ENCODE measurements at regions not wholly inside any gene's neighbourhood (a gene's known extent, or its start where the extent isn't known, plus 50 kb on each side); places are given as distances from the start of the nearest gene placed in this dataset.

- intact Hi-C loops (cut with micrococcal nuclease; ENCODE audit: unreplicated experiment) = no loop called here
- no peaks in the 10 kb centered on the region for H4K20me1 ChIP-seq (ENCODE audit: insufficient read depth)
- H3K9me3 ChIP-seq (ENCODE audit: insufficient read depth, low read depth) = no peaks in the 10 kb centered on the region
- no peaks in the 10 kb centered on the region for H3K4me1 ChIP-seq (replicated peaks; ENCODE audit: insufficient read depth)
- H3K27ac ChIP-seq = no peak overlapping the region
- BruUV-seq (replicated peaks) = no TSS peak
- DNase-seq = no peak
- H3K4me3 ChIP-seq = no peak overlapping the region
- no peak for TF ChIP-seq CTCF (conservative IDR thresholded peaks at IDR 0.05)
- no peak for TF ChIP-seq EZH2 (IDR thresholded peaks at IDR 0.05; ENCODE audit: low read depth)
- CTCF ChIA-PET = no interaction called here
- no peaks in the 10 kb centered on the region for H3K36me3 ChIP-seq (ENCODE audit: low read depth)
- no peaks in the 10 kb centered on the region for H3K79me2 ChIP-seq (ENCODE audit: low read depth)
- no peaks in the 10 kb centered on the region for H3K27me3 ChIP-seq (ENCODE audit: insufficient read depth, low read depth)
- H2AFZ ChIP-seq = no peak overlapping the region
- no peaks in the 10 kb centered on the region for H3K9me2 ChIP-seq (ENCODE audit: insufficient read depth)
- no peak overlapping the region for H3K4me2 ChIP-seq
- POLR2A ChIA-PET (ENCODE audit: unreplicated experiment) = no interaction called here
- H3F3A ChIP-seq (ENCODE audit: insufficient read depth, low read depth) = no peaks in the 10 kb centered on the region
These were observed 151.9 kb upstream of the CYRIA start for GRCh38 chr2:16817305-16818202.

GRCh38 chr2:16816522-16816921, 150.9 kb upstream of the CYRIA start:
- Histone ChIP-seq H3K4me3 (no peak overlapping the region), H3K79me2 (ENCODE audit: low read depth) (no peaks in the 10 kb centered on the region), H3K4me1 (replicated peaks; ENCODE audit: insufficient read depth) (no peaks in the 10 kb centered on the region), H3K9me2 (ENCODE audit: insufficient read depth) (no peaks in the 10 kb centered on the region), H4K20me1 (ENCODE audit: insufficient read depth) (no peaks in the 10 kb centered on the region), H3K36me3 (ENCODE audit: low read depth) (no peaks in the 10 kb centered on the region), H2AFZ (no peak overlapping the region), H3K27ac (no peak overlapping the region), H3K9me3 (ENCODE audit: insufficient read depth, low read depth) (no peaks in the 10 kb centered on the region), H3F3A (ENCODE audit: insufficient read depth, low read depth) (no peaks in the 10 kb centered on the region), H3K27me3 (ENCODE audit: insufficient read depth, low read depth) (no peaks in the 10 kb centered on the region), H3K4me2 (no peak overlapping the region)
- no peak for DNase-seq
- TF ChIP-seq EZH2 (IDR thresholded peaks at IDR 0.05; ENCODE audit: low read depth) (no peak), CTCF (conservative IDR thresholded peaks at IDR 0.05) (no peak)
- ChIA-PET POLR2A (ENCODE audit: unreplicated experiment) (no interaction called here), CTCF (no interaction called here)
- BruUV-seq (replicated peaks) = no TSS peak
- intact Hi-C loops (cut with micrococcal nuclease; ENCODE audit: unreplicated experiment) = no loop called here

- no peaks in the 10 kb centered on the region for H4K20me1 ChIP-seq (ENCODE audit: insufficient read depth)
- no peaks in the 10 kb centered on the region for H3K9me2 ChIP-seq (ENCODE audit: insufficient read depth)
- no peak overlapping the region for H3K4me2 ChIP-seq
These were observed 150.4 kb upstream of the CYRIA start for GRCh38 chr2:16816016-16816415.

More at GRCh38 chr2:16816016-16816415, 150.4 kb upstream of the CYRIA start:
- BruUV-seq (replicated peaks) = no TSS peak
- ChIA-PET POLR2A (ENCODE audit: unreplicated experiment) (no interaction called here), CTCF (no interaction called here)
- Histone ChIP-seq H3K4me3 (no peak overlapping the region), H3K9me3 (ENCODE audit: insufficient read depth, low read depth) (no peaks in the 10 kb centered on the region), H3F3A (ENCODE audit: insufficient read depth, low read depth) (no peaks in the 10 kb centered on the region), H3K27ac (no peak overlapping the region), H3K27me3 (ENCODE audit: insufficient read depth, low read depth) (no peaks in the 10 kb centered on the region), H3K4me1 (replicated peaks; ENCODE audit: insufficient read depth) (no peaks in the 10 kb centered on the region), H3K79me2 (ENCODE audit: low read depth) (no peaks in the 10 kb centered on the region), H3K36me3 (ENCODE audit: low read depth) (no peaks in the 10 kb centered on the region), H2AFZ (no peak overlapping the region)
- intact Hi-C loops (cut with micrococcal nuclease; ENCODE audit: unreplicated experiment) = no loop called here
- TF ChIP-seq EZH2 (IDR thresholded peaks at IDR 0.05; ENCODE audit: low read depth) (no peak), CTCF (conservative IDR thresholded peaks at IDR 0.05) (no peak)
- no peak for DNase-seq

All from PC-9 (cell line).